ENCODE measurements at regions not wholly inside any gene's neighbourhood (a gene's known extent, or its start where the extent isn't known, plus 50 kb on each side); places are given as distances from the start of the nearest gene placed in this dataset.

GRCh38 chr6:6969761-6970223 lies 138.0 kb upstream of the RREB1 start:
- Histone ChIP-seq H3K4me1 (ENCODE audit: control insufficient read depth, insufficient read depth, low read length) (no peaks in the 10 kb centered on the region), H3K27me3 (ENCODE audit: control insufficient read depth, insufficient read depth, low read length) (no peaks in the 10 kb centered on the region), H3K4me3 (ENCODE audit: low read length) (no peak overlapping the region), H3K9me3 (replicated peaks; ENCODE audit: control insufficient read depth, low read depth, low read length) (no peaks in the 10 kb centered on the region), H3K36me3 (ENCODE audit: control insufficient read depth, insufficient read depth, low read length) (no peaks in the 10 kb centered on the region), H3K27ac (ENCODE audit: low read length) (no peak overlapping the region)
- no peak for DNase-seq
- 60% methylated on average over 6 of the region's 10 CpGs for WGBS (ENCODE audit: insufficient coverage)

- no peak overlapping the region for H3K4me3 ChIP-seq (ENCODE audit: low read length)
- H3K27me3 ChIP-seq (ENCODE audit: control insufficient read depth, insufficient read depth, low read length) = no peaks in the 10 kb centered on the region
- 90% methylated on average over 16 of the region's 16 CpGs for WGBS (ENCODE audit: insufficient coverage)
- no peak for DNase-seq
- no peaks in the 10 kb centered on the region for H3K9me3 ChIP-seq (replicated peaks; ENCODE audit: control insufficient read depth, low read depth, low read length)
- H3K4me1 ChIP-seq (ENCODE audit: control insufficient read depth, insufficient read depth, low read length) = no peaks in the 10 kb centered on the region
- no peak overlapping the region for H3K27ac ChIP-seq (ENCODE audit: low read length)
- no peaks in the 10 kb centered on the region for H3K36me3 ChIP-seq (ENCODE audit: control insufficient read depth, insufficient read depth, low read length)
These were observed 136.9 kb upstream of the RREB1 start for GRCh38 chr6:6970851-6971250.

GRCh38 chr6:6971369-6971768 lies 136.4 kb upstream of the RREB1 start:
- Histone ChIP-seq H3K36me3 (ENCODE audit: control insufficient read depth, insufficient read depth, low read length) (no peaks in the 10 kb centered on the region), H3K4me3 (ENCODE audit: low read length) (no peak overlapping the region), H3K4me1 (ENCODE audit: control insufficient read depth, insufficient read depth, low read length) (peaks cover 5% of the 10 kb centered on the region), H3K9me3 (replicated peaks; ENCODE audit: control insufficient read depth, low read depth, low read length) (no peaks in the 10 kb centered on the region), H3K27ac (ENCODE audit: low read length) (no peak overlapping the region), H3K27me3 (ENCODE audit: control insufficient read depth, insufficient read depth, low read length) (no peaks in the 10 kb centered on the region)
- DNase-seq = no peak
- WGBS (ENCODE audit: insufficient coverage) = 78% methylated on average over 10 of the region's 11 CpGs

GRCh38 chr6:6972456-6972855 lies 135.3 kb upstream of the RREB1 start:
- Histone ChIP-seq H3K27me3 (ENCODE audit: control insufficient read depth, insufficient read depth, low read length) (no peaks in the 10 kb centered on the region), H3K36me3 (ENCODE audit: control insufficient read depth, insufficient read depth, low read length) (no peaks in the 10 kb centered on the region), H3K4me1 (ENCODE audit: control insufficient read depth, insufficient read depth, low read length) (peaks cover 5% of the 10 kb centered on the region), H3K27ac (ENCODE audit: low read length) (no peak overlapping the region), H3K9me3 (replicated peaks; ENCODE audit: control insufficient read depth, low read depth, low read length) (no peaks in the 10 kb centered on the region), H3K4me3 (ENCODE audit: low read length) (no peak overlapping the region)
- DNase-seq = no peak
- WGBS (ENCODE audit: insufficient coverage) = 61% methylated on average over 2 of the region's 2 CpGs

- WGBS (ENCODE audit: insufficient coverage) = 83% methylated on average over 5 of the region's 6 CpGs
- H3K27me3 ChIP-seq (ENCODE audit: control insufficient read depth, insufficient read depth, low read length) = no peaks in the 10 kb centered on the region
- H3K36me3 ChIP-seq (ENCODE audit: control insufficient read depth, insufficient read depth, low read length) = no peaks in the 10 kb centered on the region
- H3K9me3 ChIP-seq (replicated peaks; ENCODE audit: control insufficient read depth, low read depth, low read length) = no peaks in the 10 kb centered on the region
- DNase-seq = no peak
- no peak overlapping the region for H3K27ac ChIP-seq (ENCODE audit: low read length)
- H3K4me1 ChIP-seq (ENCODE audit: control insufficient read depth, insufficient read depth, low read length) = peaks cover 5% of the 10 kb centered on the region
- H3K4me3 ChIP-seq (ENCODE audit: low read length) = no peak overlapping the region
These were observed 134.0 kb upstream of the RREB1 start for GRCh38 chr6:6973721-6974120.

- Histone ChIP-seq H3K27me3 (ENCODE audit: control insufficient read depth, insufficient read depth, low read length) (no peaks in the 10 kb centered on the region), H3K27ac (ENCODE audit: low read length) (peak overlapping the region; percentile 52), H3K4me1 (ENCODE audit: control insufficient read depth, insufficient read depth, low read length) (peaks cover 5% of the 10 kb centered on the region), H3K9me3 (replicated peaks; ENCODE audit: control insufficient read depth, low read depth, low read length) (no peaks in the 10 kb centered on the region), H3K4me3 (ENCODE audit: low read length) (no peak overlapping the region), H3K36me3 (ENCODE audit: control insufficient read depth, insufficient read depth, low read length) (no peaks in the 10 kb centered on the region)
- DNase-seq = peak; percentile 50
- WGBS (ENCODE audit: insufficient coverage) = no CpG with 5 or more reads among the region's 6 CpGs
These were observed 132.2 kb upstream of the RREB1 start for GRCh38 chr6:6975459-6976111.

GRCh38 chr6:6976193-6976592 lies 131.6 kb upstream of the RREB1 start:
- Histone ChIP-seq H3K9me3 (replicated peaks; ENCODE audit: control insufficient read depth, low read depth, low read length) (no peaks in the 10 kb centered on the region), H3K27me3 (ENCODE audit: control insufficient read depth, insufficient read depth, low read length) (no peaks in the 10 kb centered on the region), H3K36me3 (ENCODE audit: control insufficient read depth, insufficient read depth, low read length) (no peaks in the 10 kb centered on the region), H3K4me1 (ENCODE audit: control insufficient read depth, insufficient read depth, low read length) (peaks cover 5% of the 10 kb centered on the region), H3K4me3 (ENCODE audit: low read length) (no peak overlapping the region), H3K27ac (ENCODE audit: low read length) (peak overlapping the region; percentile 49)
- 66% methylated on average over 3 of the region's 4 CpGs for WGBS (ENCODE audit: insufficient coverage)
- no peak for DNase-seq

- 46% methylated on average over 1 of the region's 5 CpGs for WGBS (ENCODE audit: insufficient coverage)
- Histone ChIP-seq H3K27ac (ENCODE audit: low read length) (no peak overlapping the region), H3K4me1 (ENCODE audit: control insufficient read depth, insufficient read depth, low read length) (peaks cover 5% of the 10 kb centered on the region)
These were observed 129.0 kb upstream of the RREB1 start for GRCh38 chr6:6978731-6979130.

GRCh38 chr6:6980999-6981597 lies 126.7 kb upstream of the RREB1 start:
- WGBS (ENCODE audit: insufficient coverage) = 80% methylated on average over 1 of the region's 14 CpGs
- peaks cover 17% of the 10 kb centered on the region for H3K4me1 ChIP-seq (ENCODE audit: control insufficient read depth, insufficient read depth, low read length)
- H3K27me3 ChIP-seq (ENCODE audit: control insufficient read depth, insufficient read depth, low read length) = no peaks in the 10 kb centered on the region
- no peak overlapping the region for H3K4me3 ChIP-seq (ENCODE audit: low read length)
- no peaks in the 10 kb centered on the region for H3K9me3 ChIP-seq (replicated peaks; ENCODE audit: control insufficient read depth, low read depth, low read length)
- no peaks in the 10 kb centered on the region for H3K36me3 ChIP-seq (ENCODE audit: control insufficient read depth, insufficient read depth, low read length)
- no peak for DNase-seq
- H3K27ac ChIP-seq (ENCODE audit: low read length) = no peak overlapping the region

More at GRCh38 chr6:6978731-6979130, 129.0 kb upstream of the RREB1 start:
- no peak for DNase-seq
- H3K27me3 ChIP-seq (ENCODE audit: control insufficient read depth, insufficient read depth, low read length) = no peaks in the 10 kb centered on the region
- H3K36me3 ChIP-seq (ENCODE audit: control insufficient read depth, insufficient read depth, low read length) = no peaks in the 10 kb centered on the region
- H3K4me3 ChIP-seq (ENCODE audit: low read length) = no peak overlapping the region
- H3K9me3 ChIP-seq (replicated peaks; ENCODE audit: control insufficient read depth, low read depth, low read length) = no peaks in the 10 kb centered on the region

- 95% methylated on average over 2 of the region's 4 CpGs for WGBS (ENCODE audit: insufficient coverage)
- H3K27ac ChIP-seq (ENCODE audit: low read length) = no peak overlapping the region
- no peaks in the 10 kb centered on the region for H3K36me3 ChIP-seq (ENCODE audit: control insufficient read depth, insufficient read depth, low read length)
- no peak for DNase-seq
- H3K4me3 ChIP-seq (ENCODE audit: low read length) = no peak overlapping the region
- H3K4me1 ChIP-seq (ENCODE audit: control insufficient read depth, insufficient read depth, low read length) = peaks cover 14% of the 10 kb centered on the region
- H3K27me3 ChIP-seq (ENCODE audit: control insufficient read depth, insufficient read depth, low read length) = no peaks in the 10 kb centered on the region
- H3K9me3 ChIP-seq (replicated peaks; ENCODE audit: control insufficient read depth, low read depth, low read length) = no peaks in the 10 kb centered on the region
These were observed 126.0 kb upstream of the RREB1 start for GRCh38 chr6:6981681-6982322.

Measured in muscle of leg (tissue), 3 donors.